GM19468 (cell line): ENCODE measurements at regions not wholly inside any gene's neighbourhood (a gene's known extent, or its start where the extent isn't known, plus 50 kb on each side); places are given as distances from the start of the nearest gene placed in this dataset.
A peak's percentile ranks its signal among the peaks of the same experiment; 100 is the strongest.
"Not testable (repeated sequence)": the region's sequence is repeated elsewhere in the genome, so short reads cannot be mapped to it uniquely, and the experiment has no call there.

Experiments
- ATAC-seq: cut with Tn5 transposase; IDR thresholded peaks from one replicate; pipeline ENCODE4 v1.9.1; 2021; ENCODE audit warnings: mild to moderate bottlenecking, moderate library complexity, moderate number of reproducible peaks; ENCODE audit not compliant: unreplicated experiment; ENCODE audit errors: extremely low read depth

DNA sequence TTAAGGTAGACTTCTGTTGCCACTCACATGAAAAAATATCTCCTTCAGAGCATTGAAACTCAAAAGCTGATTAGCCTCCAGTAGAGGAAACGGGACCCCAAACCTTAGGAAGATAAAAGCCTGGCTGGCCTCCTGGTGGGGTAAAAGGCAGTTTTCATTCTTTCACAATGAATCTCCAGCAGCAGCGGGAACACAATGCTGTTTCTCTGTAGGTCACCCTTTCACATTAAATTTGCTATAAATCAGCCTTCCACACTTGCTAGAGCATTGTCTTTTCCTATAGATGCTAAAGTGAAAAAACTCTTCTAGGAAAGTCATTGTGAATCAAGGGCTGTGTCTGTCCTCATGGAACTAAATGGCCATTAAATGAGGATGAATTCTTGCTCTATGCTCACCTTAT lies 207.3 kb upstream of the MAGEB2 start:
- no peak for ATAC-seq

DNA sequence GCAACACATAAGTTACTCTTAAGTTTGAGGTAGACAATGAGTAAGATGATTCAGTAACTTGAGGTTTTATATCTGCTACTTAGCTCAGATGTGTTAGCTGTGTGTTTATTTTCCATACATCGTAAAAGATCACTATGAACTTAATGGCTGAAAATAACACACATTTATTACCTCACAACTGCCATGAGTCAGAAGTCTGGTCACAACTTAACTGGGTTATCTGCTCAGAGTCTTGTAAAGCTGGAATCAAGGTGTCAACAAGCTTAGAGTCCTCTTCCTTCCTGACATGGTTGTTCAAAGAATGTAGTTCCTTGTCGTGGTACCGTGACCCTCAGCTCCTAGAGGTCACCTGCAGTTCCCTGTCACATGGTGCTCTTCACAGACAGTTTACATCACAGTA lies 204.9 kb upstream of the MAGEB2 start:
- no peak for ATAC-seq

DNA sequence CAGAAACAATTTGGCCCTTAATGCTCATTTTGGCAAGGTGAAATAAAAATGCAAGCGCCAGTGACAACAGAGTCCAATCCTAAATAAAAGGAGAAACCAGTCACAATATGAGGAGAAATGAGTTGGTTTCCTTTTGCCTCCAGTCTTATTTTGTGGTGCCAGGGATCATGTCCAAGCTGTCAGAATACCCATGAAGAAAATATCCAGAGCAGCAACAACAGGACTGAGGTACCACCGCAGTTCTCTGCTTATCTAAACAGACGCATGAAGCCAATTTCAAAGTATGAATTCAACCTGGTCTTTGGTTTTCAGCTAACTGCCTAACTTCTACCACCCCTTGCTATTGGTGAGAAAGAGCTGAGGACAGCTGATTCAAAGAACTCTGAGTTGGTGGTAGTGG lies 199.9 kb upstream of the MAGEB2 start:
- no peak for ATAC-seq

DNA sequence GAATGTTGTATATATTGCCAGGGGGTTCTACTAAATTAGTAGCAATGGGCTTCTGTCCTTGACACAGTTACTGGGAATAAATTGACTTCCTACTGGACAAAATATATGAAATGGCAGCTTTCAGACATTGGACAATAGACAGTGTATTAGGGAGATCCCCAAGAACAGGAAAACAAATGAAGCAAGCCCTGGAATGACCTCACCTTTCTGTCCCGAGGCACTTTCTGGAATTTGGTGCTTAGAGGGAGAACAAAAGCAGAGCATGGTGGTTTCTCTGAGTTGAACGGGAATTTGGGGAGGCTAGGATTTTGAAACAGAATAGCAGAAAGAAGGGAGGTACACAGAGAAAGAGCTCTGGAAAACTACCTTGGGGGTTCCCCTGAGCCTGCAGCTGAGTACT lies 187.7 kb upstream of the MAGEB2 start:
- ATAC-seq, result no peak

DNA sequence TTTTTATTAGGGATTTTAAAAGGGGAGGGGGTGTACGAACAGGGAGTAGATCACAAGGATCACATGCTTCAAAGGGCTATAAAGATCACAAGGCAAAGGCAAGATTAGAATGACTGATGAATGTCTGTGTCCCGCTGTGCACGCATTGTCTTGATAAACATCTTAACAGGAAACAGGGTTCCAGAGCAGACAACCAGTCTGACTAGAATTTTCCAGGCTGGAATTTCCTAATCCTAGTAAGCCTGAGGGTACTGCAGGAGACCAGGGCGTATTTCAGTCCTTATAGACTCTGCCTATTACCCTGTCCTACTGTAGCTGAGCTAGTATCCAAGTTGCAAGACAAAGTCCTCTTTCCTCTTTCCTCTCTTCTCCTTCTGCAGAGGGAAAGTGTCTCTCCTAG lies 179.0 kb upstream of the MAGEB2 start:
- ATAC-seq, result not testable (repeated sequence)

DNA sequence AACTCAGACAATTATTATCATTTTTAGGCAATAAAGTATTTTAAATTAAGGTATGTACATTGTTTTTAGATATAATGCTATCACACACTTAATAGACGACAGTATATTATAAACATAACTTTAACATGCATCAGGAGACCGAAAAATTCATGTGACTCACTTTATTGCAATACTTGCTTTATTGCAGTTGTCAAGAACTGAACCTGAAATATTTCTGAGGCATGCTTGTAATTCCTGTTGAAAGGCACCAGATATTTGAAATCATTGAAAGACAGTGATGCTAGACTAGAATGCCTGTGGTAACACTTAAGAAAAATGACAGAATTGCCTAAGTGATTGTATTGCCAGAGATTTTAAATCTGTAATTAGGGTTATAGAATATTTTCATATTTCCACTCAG lies 175.6 kb upstream of the MAGEB2 start:
- ATAC-seq, result no peak

DNA sequence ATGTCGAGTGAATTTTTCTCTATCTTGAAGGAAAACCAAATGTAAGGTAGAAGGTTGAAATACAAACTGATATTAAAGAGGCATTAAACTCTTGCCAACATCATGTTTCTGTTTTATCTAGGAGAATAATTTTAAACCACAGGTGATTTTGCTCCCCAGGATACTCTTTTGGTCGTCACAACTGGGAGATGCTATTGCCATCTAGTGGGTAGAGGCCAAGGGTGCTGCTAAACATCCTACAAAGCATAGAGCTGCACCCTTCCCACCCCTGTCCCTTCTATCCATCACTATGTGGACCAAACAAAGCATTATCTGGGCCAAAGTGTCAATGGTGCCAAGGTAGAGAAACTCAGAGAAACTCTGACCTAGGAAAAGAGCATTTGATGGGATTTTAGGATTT lies 154.6 kb upstream of the MAGEB2 start:
- ATAC-seq, result no peak

DNA sequence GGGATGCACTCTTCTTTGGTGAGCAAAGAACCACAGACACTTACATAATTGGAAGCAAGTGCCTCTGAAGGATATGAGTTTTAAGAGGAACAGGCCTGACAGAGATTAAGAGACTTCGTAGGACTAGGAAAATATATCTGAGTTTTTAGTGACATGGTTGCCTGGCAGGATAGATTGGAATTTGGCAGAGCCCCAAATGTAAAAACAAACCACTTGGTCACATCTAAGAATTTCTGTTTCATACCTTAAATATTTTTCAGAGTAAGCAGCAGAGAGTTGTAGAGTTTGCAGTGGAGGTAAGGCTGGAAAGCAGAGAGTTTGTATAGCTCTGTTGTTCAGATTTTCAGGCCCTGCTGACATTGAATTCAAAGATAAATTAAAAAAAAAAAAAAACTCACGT lies 150.1 kb upstream of the MAGEB2 start:
- no peak for ATAC-seq

DNA sequence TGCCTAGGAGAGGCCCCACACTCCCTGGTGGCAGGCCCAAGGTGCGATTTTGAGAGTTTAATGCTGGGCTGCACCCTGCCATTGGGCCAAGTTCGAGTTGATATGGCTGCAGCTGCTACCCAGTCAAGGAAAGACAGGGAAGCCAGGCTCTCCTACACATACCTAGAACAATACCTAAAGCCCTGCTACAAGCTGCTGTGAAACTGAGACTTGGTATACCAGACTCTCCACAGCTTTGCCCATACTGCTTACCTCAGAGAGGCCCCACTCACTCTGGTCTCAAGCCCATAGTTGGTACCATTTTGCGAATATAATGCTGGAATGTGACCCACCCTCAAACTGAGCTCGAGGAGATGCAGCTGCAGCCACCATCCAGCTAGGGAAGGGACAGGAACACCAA lies 147.7 kb upstream of the MAGEB2 start:
- ATAC-seq, result no peak

DNA sequence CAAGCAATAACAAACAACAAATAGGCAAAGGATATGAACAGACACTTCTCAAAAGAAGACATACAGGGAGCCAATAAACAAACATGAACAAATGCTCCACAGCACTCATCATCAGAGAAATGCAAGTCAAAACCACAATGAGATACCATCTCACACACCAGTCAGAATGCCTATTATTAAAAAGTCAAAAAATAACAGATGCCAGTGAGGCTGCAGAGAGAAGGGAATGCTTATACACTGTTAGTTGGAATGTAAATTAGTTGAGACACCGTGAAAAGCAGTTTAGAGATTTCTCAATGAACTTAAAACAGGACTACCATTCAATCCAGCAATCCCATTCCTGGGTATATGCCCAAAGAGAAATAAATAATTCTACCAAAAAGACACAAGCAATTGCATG lies 129.8 kb upstream of the MAGEB2 start:
- ATAC-seq, result no peak

DNA sequence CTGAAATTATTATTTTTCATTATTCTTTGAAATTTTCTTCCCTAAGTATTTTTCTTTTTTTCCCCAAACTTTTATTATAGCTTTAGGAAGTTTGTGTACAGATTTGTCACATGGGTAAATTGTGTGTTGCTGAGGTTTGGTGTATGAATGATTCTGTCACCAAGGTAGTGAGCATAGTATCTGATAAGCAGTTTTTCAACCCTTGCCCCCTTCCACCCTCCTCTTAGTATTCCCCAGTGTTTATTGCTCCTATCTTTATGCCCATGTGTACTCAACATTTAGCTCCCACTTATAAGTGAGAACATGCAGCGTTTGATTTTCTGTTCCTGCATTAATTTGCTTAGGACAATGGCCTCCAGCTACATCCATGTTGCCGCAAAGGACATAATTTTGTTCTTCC lies 103.9 kb upstream of the MAGEB2 start:
- no peak for ATAC-seq

DNA sequence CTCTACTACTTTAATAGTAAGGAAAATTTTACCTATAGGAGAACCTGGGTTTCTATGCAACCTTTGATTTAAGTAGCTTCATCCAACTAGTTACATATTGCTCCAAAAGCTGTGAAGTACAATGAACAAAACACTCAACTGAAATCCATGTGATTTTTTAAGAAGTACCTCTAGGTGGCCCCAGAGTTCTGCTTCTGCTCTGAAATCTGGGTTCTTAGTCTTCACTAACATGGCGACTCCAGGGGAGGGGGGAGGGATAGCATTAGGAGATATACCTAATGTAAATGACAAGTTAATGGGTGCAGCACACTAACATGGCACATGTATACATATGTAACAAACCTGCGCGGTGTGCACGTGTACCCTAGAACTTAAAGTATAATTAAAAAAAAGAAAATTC lies 73.4 kb upstream of the MAGEB2 start:
- ATAC-seq, result peak; percentile 65

DNA sequence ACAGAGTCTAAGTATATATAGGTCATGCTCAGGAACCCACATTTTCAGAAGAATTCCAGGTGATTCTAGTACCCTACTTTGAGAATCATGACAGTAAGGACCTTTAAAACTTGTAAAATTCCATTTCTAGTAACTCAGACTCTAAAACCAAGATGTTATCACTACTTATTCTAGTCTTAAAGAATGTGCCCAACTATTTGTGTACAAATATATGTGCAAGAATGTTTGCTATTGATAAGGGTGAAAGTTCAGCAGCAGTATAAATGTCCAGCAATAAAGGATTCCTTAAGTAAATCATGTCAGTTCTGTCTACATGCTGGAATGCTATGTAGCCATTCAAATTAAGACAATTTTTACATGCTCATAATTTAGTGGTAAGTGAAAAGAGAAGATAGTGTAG lies 71.1 kb upstream of the MAGEB2 start:
- no peak for ATAC-seq

DNA sequence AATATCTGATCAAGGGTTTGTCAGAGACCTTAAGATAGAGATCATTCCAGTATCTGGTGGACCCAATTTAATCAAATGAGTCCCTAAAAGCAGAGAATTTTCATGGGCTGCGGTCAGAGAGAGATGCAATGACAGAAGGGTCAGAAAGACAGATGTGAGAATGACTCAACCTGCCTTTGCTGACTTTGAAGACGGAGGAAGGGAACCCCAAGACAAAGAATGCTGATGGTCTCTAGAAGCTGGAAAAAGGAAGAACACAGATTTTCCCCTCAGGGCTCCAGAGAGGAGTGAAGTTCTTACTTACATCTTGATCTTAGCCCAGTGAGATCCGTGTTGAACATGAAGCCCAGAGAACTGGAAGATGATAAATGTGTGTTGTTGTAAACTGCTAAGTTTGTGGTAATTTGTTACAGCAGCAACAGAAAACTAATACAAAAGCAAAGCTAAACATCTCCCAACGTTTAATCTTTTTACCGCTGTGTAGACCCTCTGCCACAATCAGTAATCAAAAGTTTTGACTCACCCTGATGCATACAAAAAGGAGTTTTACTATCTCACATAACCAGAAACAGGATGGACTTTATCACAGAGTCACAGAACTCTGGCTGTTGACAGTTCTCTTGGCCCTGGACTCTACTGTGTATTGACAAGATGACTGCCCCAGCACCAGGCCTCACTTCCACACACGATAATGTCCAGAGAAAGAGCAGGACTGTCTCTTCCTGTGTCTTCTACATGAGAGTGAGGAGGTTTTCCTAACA lies 70.2 kb upstream of the MAGEB2 start:
- no peak for ATAC-seq

DNA sequence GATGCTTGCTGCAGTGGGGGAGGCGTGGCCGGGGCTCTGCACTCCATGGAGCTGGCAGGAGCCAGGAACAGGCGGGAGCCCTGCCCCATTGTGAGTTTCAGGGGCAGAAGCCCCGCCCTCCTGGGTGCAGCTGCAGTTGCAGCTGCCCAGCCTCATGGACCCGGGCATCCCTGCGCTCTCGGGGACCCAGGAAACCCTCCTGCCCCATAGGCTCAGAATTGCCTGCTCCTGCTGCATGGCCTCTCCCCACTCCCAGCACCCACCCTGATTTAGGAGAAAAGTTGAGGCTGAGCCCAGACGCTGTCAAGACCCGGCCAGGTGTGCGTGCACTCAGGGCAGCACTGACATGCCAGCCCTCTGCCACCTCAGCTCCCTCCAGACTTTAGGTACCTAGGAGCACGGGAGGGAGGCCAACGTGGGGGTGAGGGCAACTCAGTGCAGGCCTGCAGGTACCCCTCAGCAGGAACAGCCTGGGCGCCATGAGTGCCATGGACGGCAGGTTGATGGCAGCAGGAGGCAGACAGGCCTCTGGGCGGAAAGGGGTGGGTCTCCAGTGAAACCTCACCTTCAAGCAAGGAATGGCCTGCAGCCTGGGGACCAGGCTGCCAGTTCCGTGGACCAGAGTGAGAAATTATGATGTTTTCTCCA lies 67.2 kb upstream of the MAGEB2 start:
- ATAC-seq, result no peak

DNA sequence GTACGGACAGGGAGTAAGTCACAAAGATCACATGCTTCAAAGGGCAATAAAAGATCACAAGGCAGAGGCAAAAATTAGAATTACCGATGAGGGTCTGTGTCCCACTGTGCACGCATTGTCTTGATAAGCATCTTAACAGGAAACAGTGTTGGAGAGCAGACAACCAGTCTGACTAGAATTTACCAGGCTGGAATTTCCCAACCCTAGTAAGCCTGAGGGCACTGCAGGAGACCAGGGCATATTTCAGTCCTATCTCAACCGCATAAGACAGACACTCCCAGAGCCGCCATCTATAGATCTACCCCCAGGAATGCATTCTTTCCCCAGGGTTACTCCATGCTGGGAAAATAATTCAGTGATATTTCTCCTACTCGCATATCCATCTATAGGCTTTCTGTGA lies 66.2 kb upstream of the MAGEB2 start:
- not testable (repeated sequence) for ATAC-seq

DNA sequence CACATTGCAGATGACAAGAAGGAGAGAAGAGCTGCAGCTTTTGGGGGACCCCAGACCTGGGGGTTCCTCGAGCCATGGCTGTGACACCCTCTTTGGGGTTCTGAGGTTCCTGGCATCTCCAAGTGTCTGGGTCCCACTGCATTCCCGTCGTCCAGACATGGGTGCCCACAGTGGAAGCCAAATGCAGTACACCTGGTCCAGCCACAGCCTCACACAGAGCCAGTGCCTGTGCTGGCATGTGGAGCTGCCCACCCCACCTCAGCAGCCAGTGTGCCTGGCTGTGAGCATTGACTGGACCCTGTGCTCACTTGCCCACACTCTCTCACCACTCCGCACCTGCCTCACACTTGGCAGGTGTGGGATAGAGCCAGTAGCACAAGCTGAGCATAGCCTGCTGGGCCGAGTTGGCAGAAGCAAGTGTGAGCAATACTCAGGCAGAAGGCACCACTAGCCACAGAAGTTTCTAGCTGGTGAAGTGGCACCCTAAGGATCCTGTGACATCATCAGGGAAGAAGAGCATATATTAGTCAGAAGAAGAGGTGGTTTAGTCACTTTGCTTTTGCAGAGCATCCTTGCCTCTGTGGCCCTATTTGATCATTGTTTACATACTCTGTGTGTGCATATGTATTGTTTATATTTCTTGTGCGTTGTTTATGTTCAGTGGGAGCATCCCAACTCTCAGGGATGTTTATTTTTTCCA lies 65.0 kb upstream of the MAGEB2 start:
- ATAC-seq, result no peak

DNA sequence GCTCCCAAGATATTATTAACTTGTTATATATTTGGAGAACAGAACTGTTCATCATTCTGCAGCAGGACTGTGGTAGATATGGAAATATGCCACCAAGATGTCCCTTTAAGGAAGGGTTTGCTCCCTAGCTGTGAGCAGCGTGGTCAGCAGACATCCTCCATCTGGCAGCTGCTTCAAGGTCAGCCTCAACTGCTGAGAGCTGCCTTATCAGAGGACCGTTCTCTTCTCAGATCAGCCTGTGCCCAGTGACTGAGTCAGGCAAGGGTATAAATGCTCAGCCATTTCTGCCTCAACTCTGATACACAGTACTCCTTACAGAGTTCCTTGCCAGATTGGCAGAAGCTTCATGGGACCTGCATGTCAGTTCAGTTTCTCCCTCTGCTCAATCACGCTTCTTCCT lies 63.4 kb upstream of the MAGEB2 start:
- ATAC-seq, result no peak

DNA sequence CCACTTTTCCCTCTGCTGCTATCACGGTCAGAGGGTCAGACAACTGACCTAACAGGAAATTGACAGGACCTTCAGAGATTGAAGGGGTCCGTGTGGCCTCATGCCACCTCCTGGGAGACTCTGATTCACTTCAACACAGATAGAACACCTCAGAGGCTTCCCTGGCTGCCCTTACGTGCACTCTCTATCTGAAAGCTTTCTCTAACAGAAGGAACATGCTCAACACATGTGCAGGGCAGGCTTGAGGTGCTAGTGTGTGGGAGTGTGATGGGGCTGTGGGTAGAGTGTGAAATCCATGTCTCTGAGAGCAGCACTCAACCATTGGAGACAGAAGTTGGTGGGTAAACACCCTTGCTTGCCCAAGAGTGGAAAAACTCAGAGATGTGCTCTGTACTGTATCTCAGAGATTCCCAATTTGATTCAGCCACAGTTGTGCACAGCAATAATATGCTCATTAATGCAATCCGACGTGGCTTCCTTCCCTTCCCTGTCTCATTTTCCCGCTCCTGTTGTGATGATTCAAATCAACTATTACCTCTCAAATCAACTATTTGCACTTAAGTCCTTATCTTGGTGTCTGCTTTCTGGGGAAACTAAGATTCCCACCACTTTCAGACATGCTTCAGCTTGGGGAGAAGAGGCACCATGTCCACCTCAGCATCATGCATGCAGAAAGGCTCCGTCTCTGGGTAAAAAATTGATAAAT lies 62.0 kb upstream of the MAGEB2 start:
- no peak for ATAC-seq

DNA sequence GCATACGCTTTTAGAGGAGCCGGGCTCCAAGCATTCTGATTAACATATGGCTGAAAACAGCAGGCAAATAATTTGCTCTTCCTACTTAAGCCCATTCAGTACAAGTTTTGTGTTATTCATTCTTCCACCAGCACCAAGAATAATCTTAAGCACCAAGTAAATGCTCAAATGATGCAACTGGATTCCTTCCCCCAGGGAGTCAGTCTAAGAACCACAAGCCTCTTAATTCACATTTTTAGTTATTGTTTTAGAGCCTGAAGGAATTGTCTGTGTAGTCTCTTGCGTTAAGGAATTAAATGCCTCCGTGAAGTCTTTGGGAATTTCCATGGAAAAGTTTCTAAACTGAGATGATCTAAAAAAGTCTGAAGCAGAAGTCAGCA lies 61.5 kb upstream of the MAGEB2 start:
- ATAC-seq, result no peak

DNA sequence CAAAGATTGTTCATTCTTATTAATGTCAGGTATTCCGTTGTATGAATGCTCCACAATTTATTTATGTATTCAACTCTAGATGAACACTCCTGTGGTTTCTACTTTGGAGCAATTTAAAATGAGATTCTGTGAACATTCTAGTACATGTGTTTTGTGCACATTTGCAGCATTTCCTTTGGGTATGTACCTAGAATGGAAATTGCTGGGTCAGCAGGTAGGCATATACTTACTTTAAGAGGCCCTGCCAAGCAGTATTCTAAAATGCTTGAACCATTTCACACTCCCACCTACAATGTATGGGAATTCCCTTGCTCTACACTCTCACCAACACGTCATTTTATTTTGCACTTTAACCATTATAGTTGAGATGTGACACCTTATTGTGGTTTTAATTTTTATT lies 59.4 kb upstream of the MAGEB2 start:
- ATAC-seq, result no peak
